Neuronal stem cell (in vitro differentiated cells): ENCODE measurements at regions not wholly inside any gene's neighbourhood (a gene's known extent, or its start where the extent isn't known, plus 50 kb on each side); places are given as distances from the start of the nearest gene placed in this dataset.
A peak's percentile ranks its signal among the peaks of the same experiment; 100 is the strongest.
"Not testable (repeated sequence)": the region's sequence is repeated elsewhere in the genome, so short reads cannot be mapped to it uniquely, and the experiment has no call there.

ENCODE experiments used
- DNase-seq: peaks from one replicate; pipeline ENCODE4 v3.0.0-alpha.2; 2013; ENCODE audit warnings: low spot score
- H2AFZ ChIP-seq: one replicate; pipeline ENCODE4 v1.6.1; 2013; ENCODE audit warnings: mild to moderate bottlenecking, low read length, inconsistent platforms
- H2AK5ac ChIP-seq: 2 replicates; pipeline ENCODE4 v1.6.1; 2013; ENCODE audit warnings: low read depth, mild to moderate bottlenecking, inconsistent platforms, low read length, moderate library complexity, mixed read lengths
- H2BK120ac ChIP-seq: 2 replicates; pipeline ENCODE4 v1.6.1; 2013; ENCODE audit warnings: low read depth, mild to moderate bottlenecking, inconsistent platforms, low read length, moderate library complexity, mixed read lengths
- H2BK12ac ChIP-seq: one replicate; pipeline ENCODE4 v1.6.1; 2013; ENCODE audit warnings: low read length, inconsistent platforms
- H2BK15ac ChIP-seq: 2 replicates; pipeline ENCODE4 v1.6.1; 2013; ENCODE audit warnings: mild to moderate bottlenecking, low read length, inconsistent platforms, mixed read lengths
- H2BK5ac ChIP-seq: one replicate; pipeline ENCODE4 v1.6.1; 2013; ENCODE audit warnings: inconsistent platforms, mild to moderate bottlenecking, low read length, moderate library complexity
- H3K14ac ChIP-seq: one replicate; pipeline ENCODE4 v1.6.1; 2013; ENCODE audit warnings: low read length, inconsistent platforms
- H3K18ac ChIP-seq: 2 replicates; pipeline ENCODE4 v1.6.1; 2013; ENCODE audit warnings: low read length, inconsistent platforms
- H3K23ac ChIP-seq: 2 replicates; pipeline ENCODE4 v1.6.1; 2013; ENCODE audit warnings: low read depth, mild to moderate bottlenecking, mixed read lengths, low read length, inconsistent platforms; ENCODE audit not compliant: poor library complexity
- H3K27ac ChIP-seq: replicated peaks from 3 replicates; pipeline ENCODE4 v1.5.1; 2013; ENCODE audit warnings: low read length, inconsistent platforms
- H3K27me3 ChIP-seq, 3 experiments: 2 replicates each; pipeline ENCODE4 v1.6.1; 2013; ENCODE audit warnings: low read length in 3 of 3, mild to moderate bottlenecking in 2 of 3, inconsistent platforms in 1 of 3, low read depth in 1 of 3, mixed read lengths in 1 of 3, moderate library complexity in 1 of 3; ENCODE audit not compliant: control insufficient read depth in 3 of 3, insufficient read depth in 3 of 3
- H3K36me3 ChIP-seq, 2 donors: replicated peaks in 1 of 2; 2 replicates each; pipeline ENCODE4 v1.6.1; 2013; ENCODE audit warnings: low read length in 2 of 2; ENCODE audit not compliant: control insufficient read depth in 2 of 2, insufficient read depth in 2 of 2
- H3K4ac ChIP-seq: 2 replicates; pipeline ENCODE4 v1.6.1; 2013; ENCODE audit warnings: inconsistent platforms, mild to moderate bottlenecking, low read length, moderate library complexity
- H3K4me1 ChIP-seq, 2 donors: 1 replicate in 1 of 2; 2 replicates in 1 of 2; pipeline ENCODE4 v1.6.1; 2013; ENCODE audit warnings: low read length in 2 of 2, low read depth in 1 of 2; ENCODE audit not compliant: control insufficient read depth in 2 of 2, insufficient read depth in 1 of 2
- H3K4me2 ChIP-seq: one replicate; pipeline ENCODE4 v1.6.1; 2013; ENCODE audit warnings: mild to moderate bottlenecking, low read length, inconsistent platforms; ENCODE audit not compliant: insufficient read depth, poor library complexity, severe bottlenecking
- H3K4me3 ChIP-seq, 2 donors: 2 replicates each; pipeline ENCODE4 v1.5.1; 2013; ENCODE audit warnings: low read length in 2 of 2, mild to moderate bottlenecking in 2 of 2, inconsistent platforms in 1 of 2, moderate library complexity in 1 of 2
- H3K79me1 ChIP-seq: one replicate; pipeline ENCODE4 v1.6.1; 2013; ENCODE audit warnings: low read depth, mild to moderate bottlenecking, inconsistent platforms, low read length, moderate library complexity
- H3K9ac ChIP-seq: one replicate; pipeline ENCODE4 v1.6.1; 2013; ENCODE audit warnings: mild to moderate bottlenecking, low read depth, low read length, inconsistent platforms; ENCODE audit not compliant: poor library complexity
- H3K9me3 ChIP-seq, 2 donors: replicated peaks in 1 of 2; 2 replicates each; pipeline versions ENCODE3 to v1.6.1; 2013; ENCODE audit warnings: low read length in 2 of 2, mild to moderate bottlenecking in 2 of 2, inconsistent platforms in 1 of 2, low read depth in 1 of 2, mixed read lengths in 1 of 2, moderate library complexity in 1 of 2; ENCODE audit not compliant: control insufficient read depth in 2 of 2, insufficient read depth in 1 of 2
- H4K8ac ChIP-seq: one replicate; pipeline ENCODE4 v1.6.1; 2013; ENCODE audit warnings: low read depth, mild to moderate bottlenecking, inconsistent platforms, low read length, moderate library complexity
- H4K91ac ChIP-seq: one replicate; pipeline ENCODE4 v1.6.1; 2013; ENCODE audit warnings: low read length, low read depth, mild to moderate bottlenecking, inconsistent platforms; ENCODE audit not compliant: poor library complexity
- WGBS, 2 donors: extraction: QIAGEN DNeasy Blood & Tissue Kit; methylation state at CpG; one replicate each; pipeline ENCODE4 v1.1.7; 2013; ENCODE audit warnings: missing lambda C conversion rate in 2 of 2, mixed read lengths in 1 of 2; ENCODE audit not compliant: insufficient read length in 2 of 2, insufficient replicate concordance in 1 of 2; ENCODE audit errors: extremely low coverage in 2 of 2; 5-methylcytosine and 5-hydroxymethylcytosine counted together

GRCh38 chr1:114250683-114251572 lies 97.3 kb upstream of the SYT6 start:
- H2AK5ac ChIP-seq = no peak overlapping the region
- peak overlapping the region in 1 of 2 donors; percentile 19 for H3K4me3 ChIP-seq
- H2BK15ac ChIP-seq = no peak overlapping the region
- no peaks in the 10 kb centered on the region for H3K36me3 ChIP-seq
- H3K23ac ChIP-seq = no peak overlapping the region
- H4K8ac ChIP-seq = no peak overlapping the region
- peaks cover 0 to 3% of the 10 kb centered on the region in 2 donors for H3K9me3 ChIP-seq
- no peak for DNase-seq
- WGBS, 2 donors = no CpG with 5 or more reads among the region's 12 CpGs
- no peak overlapping the region for H3K27ac ChIP-seq
- no peak overlapping the region for H3K9ac ChIP-seq
- no peak overlapping the region for H3K14ac ChIP-seq
- no peak overlapping the region for H2BK5ac ChIP-seq
- H2BK12ac ChIP-seq = no peak overlapping the region
- H3K4me1 ChIP-seq = peaks cover 0 to 2% of the 10 kb centered on the region in 2 donors
- H2AFZ ChIP-seq = no peak overlapping the region
- no peaks in the 10 kb centered on the region for H3K27me3 ChIP-seq
- no peak overlapping the region for H4K91ac ChIP-seq
- no peaks in the 10 kb centered on the region for H3K79me1 ChIP-seq
- no peak overlapping the region for H3K18ac ChIP-seq
- no peak overlapping the region for H3K4me2 ChIP-seq
- no peak overlapping the region for H2BK120ac ChIP-seq
- no peak overlapping the region for H3K4ac ChIP-seq

- Histone ChIP-seq H2AK5ac (no peak overlapping the region), H3K27me3 (no peaks in the 10 kb centered on the region), H4K91ac (no peak overlapping the region), H3K4me2 (no peak overlapping the region), H3K4me3 (no peak overlapping the region), H3K18ac (no peak overlapping the region), H2BK15ac (no peak overlapping the region), H2AFZ (no peak overlapping the region), H2BK5ac (no peak overlapping the region), H3K4me1 (peaks cover 0 to 2% of the 10 kb centered on the region in 2 donors), H3K36me3 (no peaks in the 10 kb centered on the region), H3K4ac (no peak overlapping the region), H3K23ac (no peak overlapping the region), H3K14ac (no peak overlapping the region), H2BK120ac (no peak overlapping the region), H3K9ac (no peak overlapping the region), H2BK12ac (no peak overlapping the region), H4K8ac (no peak overlapping the region), H3K27ac (no peak overlapping the region), H3K9me3 (peaks cover 0 to 2% of the 10 kb centered on the region in 2 donors), H3K79me1 (no peaks in the 10 kb centered on the region)
- DNase-seq = no peak
- WGBS, 2 donors = no CpG with 5 or more reads among the region's 10 CpGs
These were observed 96.0 kb upstream of the SYT6 start for GRCh38 chr1:114249691-114250090.

- no CpG with 5 or more reads among the region's 3 CpGs for WGBS, 2 donors
- no peak overlapping the region for H2AK5ac ChIP-seq
- DNase-seq = no peak
These were observed 94.5 kb upstream of the SYT6 start for GRCh38 chr1:114248162-114248561.

GRCh38 chr1:114242531-114243210 lies 89.0 kb upstream of the SYT6 start:
- H4K91ac ChIP-seq, H3K18ac ChIP-seq, H3K79me1 ChIP-seq, H3K4me1 ChIP-seq, H3K27ac ChIP-seq, DNase-seq, H3K4ac ChIP-seq, H3K36me3 ChIP-seq, H3K9ac ChIP-seq, H4K8ac ChIP-seq, H2BK5ac ChIP-seq, H2BK15ac ChIP-seq, H2AK5ac ChIP-seq, H2BK120ac ChIP-seq, H3K27me3 ChIP-seq, H3K14ac ChIP-seq, H3K4me3 ChIP-seq, H3K23ac ChIP-seq, H3K9me3 ChIP-seq, H2AFZ ChIP-seq, H3K4me2 ChIP-seq, H2BK12ac ChIP-seq: not testable (repeated sequence)
- WGBS, 2 donors = no CpG with 5 or more reads among the region's 43 CpGs

More at GRCh38 chr1:114248162-114248561, 94.5 kb upstream of the SYT6 start:
- Histone ChIP-seq H2BK5ac (no peak overlapping the region), H4K91ac (no peak overlapping the region), H3K9me3 (no peaks in the 10 kb centered on the region), H3K27ac (no peak overlapping the region), H3K36me3 (no peaks in the 10 kb centered on the region), H3K4me3 (no peak overlapping the region), H3K9ac (no peak overlapping the region), H2BK15ac (no peak overlapping the region), H3K79me1 (no peaks in the 10 kb centered on the region), H3K4ac (no peak overlapping the region), H2BK120ac (no peak overlapping the region), H3K4me2 (no peak overlapping the region), H3K18ac (no peak overlapping the region), H2BK12ac (no peak overlapping the region), H3K27me3 (no peaks in the 10 kb centered on the region), H3K23ac (no peak overlapping the region), H3K4me1 (peaks cover 0 to 2% of the 10 kb centered on the region in 2 donors), H3K14ac (no peak overlapping the region), H4K8ac (no peak overlapping the region), H2AFZ (no peak overlapping the region)
